OCI-LY7 (cell line): ENCODE measurements at regions not wholly inside any gene's neighbourhood (a gene's known extent, or its start where the extent isn't known, plus 50 kb on each side); places are given as distances from the start of the nearest gene placed in this dataset.

Source experiments
- EZH2phosphoT487 ChIP-seq: fragments of 200-600 bp; sonication (generic); IDR thresholded peaks from 2 replicates; pipeline ENCODE4 v1.6.1; 2018; ENCODE audit warnings: low read depth, borderline replicate concordance, mild to moderate bottlenecking, mixed run types, antibody characterized with exemption, low read length, moderate library complexity, mixed read lengths
- TF ChIP-seq, protein P1 (sequence below): fragments of 200-600 bp; sonication (generic); conservative IDR thresholded peaks from 2 replicates; pipeline ENCODE4 v1.5.1; 2014; ENCODE audit warnings: mild to moderate bottlenecking, antibody characterized with exemption, low read length, moderate library complexity, mixed read lengths

DNA sequence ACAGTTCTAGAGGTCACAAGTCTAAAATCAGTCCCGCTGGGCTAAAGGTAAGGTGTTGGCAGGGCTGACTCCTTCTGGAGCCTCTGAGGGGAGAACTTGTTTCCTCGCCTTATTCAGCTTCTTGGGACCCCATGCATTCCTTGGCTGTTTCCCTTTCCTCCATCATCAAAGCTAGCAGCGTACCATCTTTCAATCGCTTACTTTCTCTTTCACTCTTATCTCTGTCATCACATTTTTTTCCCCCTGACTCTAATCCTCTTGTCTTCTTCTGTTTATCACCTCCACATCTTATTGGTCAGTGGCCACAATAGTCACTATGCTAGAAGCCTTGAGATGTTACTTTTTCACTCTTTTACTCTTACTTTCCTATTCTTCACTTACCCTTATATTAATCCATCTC, 72.5 kb upstream of the SPEF2 start:
- TF ChIP-seq, protein P1, sequence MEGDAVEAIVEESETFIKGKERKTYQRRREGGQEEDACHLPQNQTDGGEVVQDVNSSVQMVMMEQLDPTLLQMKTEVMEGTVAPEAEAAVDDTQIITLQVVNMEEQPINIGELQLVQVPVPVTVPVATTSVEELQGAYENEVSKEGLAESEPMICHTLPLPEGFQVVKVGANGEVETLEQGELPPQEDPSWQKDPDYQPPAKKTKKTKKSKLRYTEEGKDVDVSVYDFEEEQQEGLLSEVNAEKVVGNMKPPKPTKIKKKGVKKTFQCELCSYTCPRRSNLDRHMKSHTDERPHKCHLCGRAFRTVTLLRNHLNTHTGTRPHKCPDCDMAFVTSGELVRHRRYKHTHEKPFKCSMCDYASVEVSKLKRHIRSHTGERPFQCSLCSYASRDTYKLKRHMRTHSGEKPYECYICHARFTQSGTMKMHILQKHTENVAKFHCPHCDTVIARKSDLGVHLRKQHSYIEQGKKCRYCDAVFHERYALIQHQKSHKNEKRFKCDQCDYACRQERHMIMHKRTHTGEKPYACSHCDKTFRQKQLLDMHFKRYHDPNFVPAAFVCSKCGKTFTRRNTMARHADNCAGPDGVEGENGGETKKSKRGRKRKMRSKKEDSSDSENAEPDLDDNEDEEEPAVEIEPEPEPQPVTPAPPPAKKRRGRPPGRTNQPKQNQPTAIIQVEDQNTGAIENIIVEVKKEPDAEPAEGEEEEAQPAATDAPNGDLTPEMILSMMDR = no peak
- no peak for TF ChIP-seq EZH2phosphoT487
